Stomach smooth muscle (tissue), 2 donors: ENCODE measurements at regions not wholly inside any gene's neighbourhood (a gene's known extent, or its start where the extent isn't known, plus 50 kb on each side); places are given as distances from the start of the nearest gene placed in this dataset.

Source experiments
- H3K27ac ChIP-seq: one replicate; pipeline ENCODE4 v1.7.0; 2013; ENCODE audit warnings: mild to moderate bottlenecking, low read length, inconsistent platforms
- H3K27me3 ChIP-seq, 2 donors: one replicate each; pipeline ENCODE4 v1.7.0; 2013; ENCODE audit warnings: low read length in 2 of 2; ENCODE audit not compliant: insufficient read depth in 2 of 2, control insufficient read depth in 1 of 2
- H3K36me3 ChIP-seq, 2 donors: one replicate each; pipeline ENCODE4 v1.7.0; 2013; ENCODE audit warnings: low read length in 2 of 2; ENCODE audit not compliant: control insufficient read depth in 2 of 2, insufficient read depth in 2 of 2
- H3K4me1 ChIP-seq: one replicate; pipeline ENCODE4 v1.7.0; 2013; ENCODE audit warnings: low read length; ENCODE audit not compliant: control insufficient read depth, insufficient read depth
- H3K4me3 ChIP-seq, 2 donors: one replicate each; pipeline ENCODE4 v1.7.0; 2013; ENCODE audit warnings: low read length in 2 of 2
- H3K9ac ChIP-seq, 2 donors: one replicate each; pipeline ENCODE4 v1.7.0; 2013; ENCODE audit warnings: low read length in 2 of 2, mild to moderate bottlenecking in 1 of 2
- H3K9me3 ChIP-seq, 2 donors: one replicate each; pipeline ENCODE4 v1.7.0; 2013; ENCODE audit warnings: low read length in 2 of 2; ENCODE audit not compliant: control insufficient read depth in 2 of 2
- donor health status: healthy.
- donor health status: Pancreatic carcinoma.

DNA sequence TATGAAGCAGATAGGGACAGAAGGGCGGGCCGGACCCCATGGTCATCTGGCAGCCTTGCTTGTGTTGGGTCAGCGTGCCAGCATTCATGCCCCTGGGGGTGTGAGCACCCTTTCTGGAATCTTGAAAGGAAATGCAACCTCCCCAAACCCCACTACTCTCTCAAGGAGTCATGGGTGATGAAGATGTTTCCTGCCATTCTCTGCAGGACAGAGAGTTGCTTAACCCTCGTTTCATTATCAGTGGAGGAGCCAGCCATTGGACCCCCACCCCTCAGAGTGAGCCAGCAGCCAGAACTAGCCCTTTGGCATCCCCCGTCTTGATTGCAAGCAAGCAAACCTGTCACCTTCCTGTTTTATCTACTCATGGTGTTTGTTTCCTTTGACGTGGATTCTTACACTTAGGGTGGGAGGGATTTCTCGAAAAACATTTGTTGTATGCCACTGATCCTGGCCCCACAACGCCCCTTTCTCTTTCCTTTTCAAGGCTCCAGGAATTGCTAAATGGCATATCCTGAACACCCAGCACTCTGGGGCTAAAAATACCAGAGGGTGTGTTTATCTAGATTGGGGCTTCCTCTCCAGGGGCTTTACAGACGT is 258.3 kb downstream of the ETS1 start:
- H3K27me3 ChIP-seq: no peaks in the 10 kb centered on the region
- no peak overlapping the region for H3K9ac ChIP-seq
- no peaks in the 10 kb centered on the region for H3K4me1 ChIP-seq
- no peaks in the 10 kb centered on the region for H3K36me3 ChIP-seq
- no peak overlapping the region for H3K27ac ChIP-seq
- H3K9me3 ChIP-seq: no peaks in the 10 kb centered on the region
- no peak overlapping the region for H3K4me3 ChIP-seq

DNA sequence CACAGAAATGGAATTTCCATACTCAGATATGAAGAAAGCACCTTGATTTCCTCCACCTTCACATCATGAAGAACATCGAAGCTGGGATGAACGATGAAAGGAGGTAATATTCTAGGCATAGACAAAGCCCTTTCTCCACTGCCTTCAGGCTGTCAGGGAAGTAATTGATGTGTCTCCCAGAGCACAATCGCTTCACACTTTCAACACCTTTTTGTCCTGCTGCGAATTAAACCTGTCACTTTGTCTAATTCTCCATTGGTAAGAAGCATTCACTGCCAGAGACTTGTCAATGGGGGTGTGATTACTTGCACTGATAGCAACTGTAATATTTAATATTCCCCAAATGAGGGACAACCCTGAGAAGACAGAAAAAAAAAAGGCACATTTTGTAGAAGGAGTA is 260.1 kb downstream of the ETS1 start:
- Histone ChIP-seq H3K4me3 (no peak overlapping the region), H3K9me3 (no peaks in the 10 kb centered on the region), H3K36me3 (no peaks in the 10 kb centered on the region), H3K27me3 (no peaks in the 10 kb centered on the region), H3K27ac (no peak overlapping the region), H3K4me1 (no peaks in the 10 kb centered on the region), H3K9ac (no peak overlapping the region)

- Histone ChIP-seq H3K36me3 (no peaks in the 10 kb centered on the region), H3K4me3 (no peak overlapping the region), H3K27me3 (no peaks in the 10 kb centered on the region), H3K9me3 (no peaks in the 10 kb centered on the region), H3K4me1 (no peaks in the 10 kb centered on the region), H3K27ac (no peak overlapping the region), H3K9ac (no peak overlapping the region)
These were observed 260.6 kb downstream of the ETS1 start for GRCh38 chr11:128326791-128327190.

GRCh38 chr11:128324531-128325141 is 262.7 kb downstream of the ETS1 start:
- no peak overlapping the region for H3K27ac ChIP-seq
- H3K4me3 ChIP-seq: no peak overlapping the region
- H3K4me1 ChIP-seq: no peaks in the 10 kb centered on the region
- H3K27me3 ChIP-seq: no peaks in the 10 kb centered on the region
- no peaks in the 10 kb centered on the region for H3K9me3 ChIP-seq
- H3K36me3 ChIP-seq: no peaks in the 10 kb centered on the region
- H3K9ac ChIP-seq: no peak overlapping the region

- Histone ChIP-seq H3K9me3 (no peaks in the 10 kb centered on the region), H3K9ac (no peak overlapping the region), H3K36me3 (no peaks in the 10 kb centered on the region), H3K27me3 (no peaks in the 10 kb centered on the region), H3K4me1 (no peaks in the 10 kb centered on the region), H3K27ac (no peak overlapping the region), H3K4me3 (no peak overlapping the region)
These were observed 263.3 kb downstream of the ETS1 start for GRCh38 chr11:128324051-128324481.

DNA sequence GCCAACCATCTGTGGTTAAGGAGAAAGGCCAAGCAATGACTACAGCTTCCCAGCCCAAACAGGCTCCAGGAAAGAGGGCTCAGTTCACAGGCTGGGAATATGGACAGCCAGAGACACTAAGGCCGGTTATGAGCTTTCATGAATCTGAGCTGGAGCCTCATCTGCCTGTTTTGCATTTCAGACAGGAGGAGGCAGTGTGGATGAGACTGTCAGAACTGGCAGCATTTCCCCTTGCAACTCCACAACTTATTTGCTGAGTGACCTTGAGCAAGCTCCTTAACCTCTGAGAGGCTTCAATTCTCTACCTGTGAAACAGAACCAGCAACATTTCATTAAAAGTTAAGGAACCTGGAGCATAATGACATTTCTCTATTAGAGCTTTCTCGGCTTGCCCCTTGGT is 264.0 kb downstream of the ETS1 start:
- no peaks in the 10 kb centered on the region for H3K9me3 ChIP-seq
- no peak overlapping the region for H3K4me3 ChIP-seq
- no peaks in the 10 kb centered on the region for H3K36me3 ChIP-seq
- H3K9ac ChIP-seq: no peak overlapping the region
- H3K27me3 ChIP-seq: no peaks in the 10 kb centered on the region
- no peak overlapping the region for H3K27ac ChIP-seq
- H3K4me1 ChIP-seq: no peaks in the 10 kb centered on the region

GRCh38 chr11:128318856-128319474 is 268.4 kb downstream of the ETS1 start:
- H3K4me1 ChIP-seq: no peaks in the 10 kb centered on the region
- H3K36me3 ChIP-seq: no peaks in the 10 kb centered on the region
- no peak overlapping the region for H3K9ac ChIP-seq
- H3K4me3 ChIP-seq: no peak overlapping the region
- H3K27ac ChIP-seq: no peak overlapping the region
- H3K27me3 ChIP-seq: no peaks in the 10 kb centered on the region
- peaks cover 0 to 4% of the 10 kb centered on the region in 2 donors for H3K9me3 ChIP-seq

DNA sequence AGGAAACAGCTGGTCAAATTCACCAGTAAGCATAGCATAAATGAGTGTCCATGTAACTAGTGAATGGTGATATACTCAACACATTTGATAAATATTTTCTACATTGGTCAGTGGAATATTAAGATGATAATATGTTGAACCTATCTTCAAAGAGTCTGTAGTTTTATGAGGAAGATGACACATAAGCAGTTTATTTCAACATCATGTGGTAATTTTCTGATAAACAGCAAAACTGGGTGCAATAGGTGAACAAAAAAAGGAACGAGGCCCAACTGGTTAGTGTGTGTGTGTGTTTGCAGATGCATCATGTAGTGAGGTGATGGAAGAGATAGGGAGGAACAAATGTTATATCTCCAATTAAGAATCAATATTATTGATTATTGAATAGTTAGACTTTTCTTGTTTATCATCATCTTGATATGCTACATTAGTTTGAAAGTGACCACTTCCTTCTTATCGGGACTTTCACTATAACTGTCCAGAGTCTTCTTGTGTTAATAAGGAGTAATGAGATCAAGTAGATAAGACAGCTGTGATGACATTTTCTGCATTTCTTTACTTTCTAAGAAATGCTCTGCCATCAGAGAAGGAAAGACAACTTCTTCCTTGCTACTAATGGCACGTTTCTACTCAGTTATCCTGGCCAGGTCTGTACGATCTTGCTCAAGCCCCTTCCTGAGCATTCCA is 270.7 kb downstream of the ETS1 start:
- no peaks in the 10 kb centered on the region for H3K27me3 ChIP-seq
- no peaks in the 10 kb centered on the region for H3K4me1 ChIP-seq
- H3K9ac ChIP-seq: no peak overlapping the region
- H3K36me3 ChIP-seq: no peaks in the 10 kb centered on the region
- H3K9me3 ChIP-seq: peaks cover 0 to 4% of the 10 kb centered on the region in 2 donors
- no peak overlapping the region for H3K27ac ChIP-seq
- H3K4me3 ChIP-seq: no peak overlapping the region

GRCh38 chr11:128315933-128316332 is 271.4 kb downstream of the ETS1 start:
- H3K4me1 ChIP-seq: no peaks in the 10 kb centered on the region
- H3K9ac ChIP-seq: no peak overlapping the region
- H3K27me3 ChIP-seq: no peaks in the 10 kb centered on the region
- H3K36me3 ChIP-seq: no peaks in the 10 kb centered on the region
- peaks cover 0 to 4% of the 10 kb centered on the region in 2 donors for H3K9me3 ChIP-seq
- no peak overlapping the region for H3K27ac ChIP-seq
- H3K4me3 ChIP-seq: no peak overlapping the region

GRCh38 chr11:128313931-128314330 is 273.4 kb downstream of the ETS1 start:
- no peak overlapping the region for H3K9ac ChIP-seq
- no peaks in the 10 kb centered on the region for H3K36me3 ChIP-seq
- H3K4me1 ChIP-seq: no peaks in the 10 kb centered on the region
- no peak overlapping the region for H3K27ac ChIP-seq
- no peak overlapping the region for H3K4me3 ChIP-seq
- no peaks in the 10 kb centered on the region for H3K27me3 ChIP-seq
- H3K9me3 ChIP-seq: peaks cover 0 to 4% of the 10 kb centered on the region in 2 donors
